GM12874 (cell line): ENCODE measurements at regions not wholly inside any gene's neighbourhood (a gene's known extent, or its start where the extent isn't known, plus 50 kb on each side); places are given as distances from the start of the nearest gene placed in this dataset.

ENCODE experiments used
- CTCF ChIP-seq: IDR thresholded peaks from 2 replicates; pipeline ENCODE4 v1.5.1; 2011; ENCODE audit warnings: low read depth, mild to moderate bottlenecking, control low read depth, low read length, moderate library complexity; ENCODE audit not compliant: insufficient read depth

- TF ChIP-seq CTCF, result no peak
Measured at GRCh38 chr2:12957251-12957650, 240.5 kb downstream of the TRIB2 start.

- no peak for TF ChIP-seq CTCF
Measured at GRCh38 chr2:12959935-12960334, 243.2 kb downstream of the TRIB2 start.

- no peak for TF ChIP-seq CTCF
Measured at GRCh38 chr2:12960671-12961070, 243.9 kb downstream of the TRIB2 start.

- TF ChIP-seq CTCF, result no peak
Measured at GRCh38 chr2:12964904-12965539, 248.3 kb downstream of the TRIB2 start.

- no peak for TF ChIP-seq CTCF
Measured at GRCh38 chr2:12965540-12966269, 249.0 kb downstream of the TRIB2 start.

GRCh38 chr2:12967804-12968203, 251.1 kb downstream of the TRIB2 start:
- TF ChIP-seq CTCF, result no peak

- TF ChIP-seq CTCF, result no peak
Measured at GRCh38 chr2:12968399-12968798, 251.7 kb downstream of the TRIB2 start.
